Lower leg skin (tissue), 3 donors: ENCODE measurements at regions not wholly inside any gene's neighbourhood (a gene's known extent, or its start where the extent isn't known, plus 50 kb on each side); places are given as distances from the start of the nearest gene placed in this dataset.

Experiments
- POLR2A ChIP-seq, 2 donors: fragments of 450-650 bp; IDR thresholded peaks; one replicate each; pipeline ENCODE4 v1.6.1; 2016 to 2017; ENCODE audit warnings: antibody characterized with exemption in 2 of 2, mild to moderate bottlenecking in 1 of 2, moderate library complexity in 1 of 2
- TF ChIP-seq, protein P1 (sequence below), 3 donors: fragments of 450-650 bp; IDR thresholded peaks; one replicate each; pipeline ENCODE4 v1.5.1; 2016; ENCODE audit warnings: antibody characterized with exemption in 3 of 3, mild to moderate bottlenecking in 3 of 3, moderate library complexity in 2 of 3

DNA sequence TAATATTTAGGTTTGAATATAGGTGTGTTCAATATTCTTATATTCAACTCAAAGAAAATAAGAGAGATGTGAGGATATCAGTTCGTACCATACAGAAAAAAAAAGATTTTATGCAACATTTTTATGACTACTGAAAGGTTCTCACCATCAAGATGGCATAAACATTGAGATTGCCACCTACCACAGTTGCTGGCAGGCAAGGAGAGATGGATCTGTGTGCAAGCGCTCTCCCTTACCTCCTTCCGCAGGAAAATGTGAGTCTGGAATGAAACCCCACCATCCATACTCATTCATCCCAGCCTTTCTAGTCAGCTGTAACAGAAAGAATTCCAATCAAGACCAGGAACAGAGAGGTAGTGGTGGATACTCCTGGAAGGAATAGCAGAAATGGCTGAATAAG is 376.9 kb downstream of the PPP3CA start:
- no peak for TF ChIP-seq POLR2A (IDR thresholded peaks at IDR 0.05)
- TF ChIP-seq, protein P1, sequence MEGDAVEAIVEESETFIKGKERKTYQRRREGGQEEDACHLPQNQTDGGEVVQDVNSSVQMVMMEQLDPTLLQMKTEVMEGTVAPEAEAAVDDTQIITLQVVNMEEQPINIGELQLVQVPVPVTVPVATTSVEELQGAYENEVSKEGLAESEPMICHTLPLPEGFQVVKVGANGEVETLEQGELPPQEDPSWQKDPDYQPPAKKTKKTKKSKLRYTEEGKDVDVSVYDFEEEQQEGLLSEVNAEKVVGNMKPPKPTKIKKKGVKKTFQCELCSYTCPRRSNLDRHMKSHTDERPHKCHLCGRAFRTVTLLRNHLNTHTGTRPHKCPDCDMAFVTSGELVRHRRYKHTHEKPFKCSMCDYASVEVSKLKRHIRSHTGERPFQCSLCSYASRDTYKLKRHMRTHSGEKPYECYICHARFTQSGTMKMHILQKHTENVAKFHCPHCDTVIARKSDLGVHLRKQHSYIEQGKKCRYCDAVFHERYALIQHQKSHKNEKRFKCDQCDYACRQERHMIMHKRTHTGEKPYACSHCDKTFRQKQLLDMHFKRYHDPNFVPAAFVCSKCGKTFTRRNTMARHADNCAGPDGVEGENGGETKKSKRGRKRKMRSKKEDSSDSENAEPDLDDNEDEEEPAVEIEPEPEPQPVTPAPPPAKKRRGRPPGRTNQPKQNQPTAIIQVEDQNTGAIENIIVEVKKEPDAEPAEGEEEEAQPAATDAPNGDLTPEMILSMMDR (IDR thresholded peaks at IDR 0.05), result no peak
